ENCODE measurements at regions not wholly inside any gene's neighbourhood (a gene's known extent, or its start where the extent isn't known, plus 50 kb on each side); places are given as distances from the start of the nearest gene placed in this dataset.

- TF ChIP-seq IRF5 (IDR thresholded peaks at IDR 0.05; ENCODE audit: borderline replicate concordance): no peak
Measured at GRCh38 chr5:8740595-8740994, 805.3 kb downstream of the SEMA5A start (continued).

DNA sequence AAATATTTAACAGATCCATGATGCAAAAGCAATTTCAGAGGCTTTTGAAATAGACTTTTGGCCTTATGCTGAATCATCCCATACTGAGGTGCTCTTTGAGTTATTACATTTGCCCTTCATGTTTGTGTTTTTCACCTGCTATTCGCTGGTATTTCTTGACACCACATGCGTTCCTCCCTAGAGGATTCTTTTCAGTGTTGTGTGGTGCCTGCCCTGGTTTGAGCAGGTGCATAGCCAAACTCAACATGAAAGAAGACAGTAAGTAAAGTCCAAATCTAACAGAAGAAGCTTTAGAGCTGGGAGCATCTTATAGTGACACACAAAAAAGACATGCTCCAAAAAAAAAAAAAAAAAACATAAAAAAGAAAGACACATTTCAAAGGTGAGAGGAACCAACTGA, 796.3 kb downstream of the SEMA5A start:
- WGBS (ENCODE audit: insufficient coverage, insufficient replicate concordance, low lambda C conversion rate, missing lambda C conversion rate): 50% methylated on average over 2 of the region's 2 CpGs

More for the DNA sequence above, 796.3 kb downstream of the SEMA5A start:
- FAIRE-seq: no peak
- Histone ChIP-seq H2AFZ (ENCODE audit: control insufficient read depth, low read depth, low read length) (no peak overlapping the region), H3K4me2 (ENCODE audit: control insufficient read depth, insufficient read depth) (no peak overlapping the region), H3K9me3 (replicated peaks; ENCODE audit: control insufficient read depth, insufficient read depth, low read length) (no peaks in the 10 kb centered on the region), H3K4me3 (no peak overlapping the region), H3K36me3 (ENCODE audit: control insufficient read depth in 2 of 2, insufficient read depth in 2 of 2, low read length in 1 of 2) (no peaks in the 10 kb centered on the region), H4K20me1 (ENCODE audit: control insufficient read depth, insufficient read depth) (no peaks in the 10 kb centered on the region), H3K79me2 (ENCODE audit: control insufficient read depth, insufficient read depth, low read length) (no peaks in the 10 kb centered on the region), H3K9ac (ENCODE audit: control insufficient read depth, insufficient read depth, low read length) (no peak overlapping the region), H3K4me1 (ENCODE audit: control insufficient read depth, insufficient read depth, low read length) (no peaks in the 10 kb centered on the region), H3K27me3 (replicated peaks in 1 of 2; ENCODE audit: control insufficient read depth in 2 of 2, insufficient read depth in 2 of 2, low read length in 1 of 2) (no peaks in the 10 kb centered on the region), H3K27ac (ENCODE audit: control insufficient read depth, insufficient read depth) (no peak overlapping the region)
- CTCF ChIA-PET: no interaction called here
- SMC1A ChIA-PET (ENCODE audit: uncharacterized antibody, unreplicated experiment): interaction anchor here (0.5 kb wide), 1 partner anchor 408 kb away, joined by 3 read pairs; no protein-coding TSS in a partner anchor
- no TSS peak for BruUV-seq (replicated peaks)
- TF ChIP-seq MYC (IDR thresholded peaks at IDR 0.05; ENCODE audit: insufficient read depth, insufficient read length, insufficient replicate concordance, low read length, severe bottlenecking) (no peak), HDAC2 (IDR thresholded peaks at IDR 0.05) (no peak), ZBTB4 (CRISPR knock-in tag; IDR thresholded peaks at IDR 0.05) (no peak), ASH2L (IDR thresholded peaks at IDR 0.05; ENCODE audit: borderline replicate concordance, low read depth) (no peak), ATF7 (IDR thresholded peaks at IDR 0.05; ENCODE audit: low read depth) (no peak), SMC3 (IDR thresholded peaks at IDR 0.05; ENCODE audit: borderline replicate concordance, low read length) (no peak), NFXL1 (IDR thresholded peaks at IDR 0.05; ENCODE audit: borderline replicate concordance) (no peak)
- intact Hi-C loops (cut with micrococcal nuclease; ENCODE audit: unreplicated experiment): no loop called here
- in situ Hi-C loops (cut with MboI): no loop called here
- POLR2A ChIA-PET: no interaction called here
- DNase-seq (ENCODE audit: low read depth, low spot score): no peak
- no peak for ATAC-seq
- RAD21 ChIA-PET (ENCODE audit: unreplicated experiment): no interaction called here

Data from GM12878 (cell line).